ENCODE measurements at regions not wholly inside any gene's neighbourhood (a gene's known extent, or its start where the extent isn't known, plus 50 kb on each side); places are given as distances from the start of the nearest gene placed in this dataset.
"Not testable (repeated sequence)": the region's sequence is repeated elsewhere in the genome, so short reads cannot be mapped to it uniquely, and the experiment has no call there.

DNA sequence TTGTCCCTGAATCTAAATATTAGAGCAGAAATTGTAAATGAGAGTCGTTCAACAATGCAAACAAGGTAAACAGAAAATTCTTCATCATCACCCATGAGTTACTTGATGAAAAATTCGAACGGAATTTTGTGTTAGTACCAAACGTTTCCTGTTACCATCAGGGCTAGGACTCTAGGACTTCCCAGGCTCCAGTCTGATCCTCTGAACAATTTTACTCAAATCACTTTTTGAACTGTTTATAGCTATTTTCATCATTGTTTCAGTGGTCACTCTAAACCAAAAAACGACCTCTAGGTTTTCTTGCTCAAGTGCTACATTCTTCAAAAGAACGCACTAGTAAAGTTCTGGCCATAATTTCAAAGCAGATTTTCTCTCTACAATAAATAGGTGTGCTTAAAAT lies 273.3 kb downstream of the MREG start:
- no peak for DNase-seq

DNA sequence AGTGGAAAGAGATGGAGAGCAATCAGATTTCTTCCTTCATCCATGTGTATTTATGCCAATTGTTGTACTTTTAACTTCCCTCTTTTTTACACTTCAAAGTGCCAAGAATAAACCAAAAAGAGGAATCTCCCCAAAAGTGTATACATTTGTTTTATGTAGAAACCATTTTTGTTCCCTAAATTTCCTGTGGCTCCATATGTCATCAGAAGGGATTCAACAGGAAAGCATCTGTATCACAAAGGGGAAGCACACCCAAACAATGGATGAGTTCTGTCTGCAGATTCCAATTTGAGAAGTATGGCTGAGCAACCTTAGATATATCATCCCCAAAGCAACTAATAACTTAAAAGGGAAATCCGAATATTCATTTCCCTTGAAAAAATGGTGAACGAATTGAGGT lies 275.0 kb downstream of the MREG start:
- DNase-seq = no peak

DNA sequence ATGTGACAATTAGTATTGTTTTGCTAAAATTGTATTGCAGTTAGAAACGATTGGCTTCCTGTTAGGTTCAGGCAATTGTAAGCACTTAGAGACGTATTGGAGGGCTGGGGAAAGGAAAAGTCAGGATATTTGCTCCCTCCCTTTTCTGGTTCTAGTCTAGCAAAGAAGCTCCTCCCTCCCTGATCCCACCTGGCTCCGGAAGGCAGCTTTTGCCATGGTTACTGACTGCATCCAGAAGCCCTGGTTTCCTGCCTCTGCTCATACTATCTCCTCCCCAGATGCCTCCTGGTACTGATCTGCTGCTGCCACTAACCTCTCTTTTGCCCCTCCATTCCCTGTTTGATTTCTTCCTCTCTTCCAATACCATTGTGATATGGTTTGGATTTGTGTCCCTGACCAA lies 275.9 kb downstream of the MREG start:
- DNase-seq = no peak

DNA sequence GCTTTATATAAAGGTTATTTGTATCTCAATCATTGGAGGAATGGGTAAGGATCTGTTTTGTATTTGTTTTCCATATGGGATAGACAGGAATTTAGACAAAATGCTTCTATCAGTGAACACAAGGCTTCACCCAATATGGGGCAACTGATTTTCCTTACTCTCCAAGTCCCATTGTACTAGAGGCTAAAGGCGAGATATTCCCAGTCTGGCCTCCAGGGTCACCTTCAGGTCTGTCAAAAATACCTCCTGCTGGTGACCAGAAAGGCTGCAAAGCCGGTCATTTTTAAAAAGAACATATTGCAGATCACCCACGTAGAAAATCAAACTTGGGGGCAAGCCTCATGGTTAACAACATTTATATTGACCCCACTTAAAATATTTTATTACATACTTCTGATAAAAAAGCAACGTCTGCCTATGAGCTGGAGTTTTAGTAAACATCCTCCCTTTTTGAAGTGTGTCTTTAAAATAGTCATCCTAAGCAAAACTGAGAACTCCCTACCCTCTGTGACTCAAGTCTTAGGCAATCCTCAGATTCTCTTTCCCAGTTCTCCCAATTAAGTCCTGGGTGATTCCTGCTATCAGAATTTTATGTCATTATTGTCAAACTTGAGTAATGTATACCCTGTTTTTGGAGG lies 276.6 kb downstream of the MREG start:
- no peak for DNase-seq

GRCh38 chr2:215731108-215731658 lies 282.2 kb downstream of the MREG start:
- no peak for DNase-seq

GRCh38 chr2:215729985-215730620 lies 283.2 kb downstream of the MREG start:
- no peak for DNase-seq

DNA sequence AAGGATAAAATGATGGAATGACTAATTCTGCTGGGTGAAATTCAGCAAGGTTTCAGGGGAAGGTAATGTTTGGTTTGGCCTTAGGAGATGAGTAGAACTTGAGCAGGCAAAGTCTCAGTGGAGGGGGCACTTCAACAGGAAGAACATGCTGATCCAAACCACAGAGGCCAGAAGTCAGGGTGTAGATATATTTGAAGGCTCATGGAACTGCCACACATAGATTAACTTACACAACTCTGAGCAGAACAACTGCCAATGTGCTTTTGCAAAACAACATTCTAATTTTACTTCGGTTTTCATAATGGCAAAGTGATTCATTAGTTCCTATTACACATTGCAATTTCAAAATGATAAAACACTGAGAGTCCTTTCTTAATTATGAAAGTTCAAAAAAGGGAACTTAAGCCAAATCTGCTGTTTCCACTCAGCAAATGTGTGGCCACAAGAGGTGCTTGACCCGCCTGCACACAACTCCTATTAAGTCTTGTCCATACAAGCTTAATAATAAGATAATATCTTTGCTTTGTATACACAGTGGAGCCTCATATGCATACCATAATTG lies 284.8 kb downstream of the MREG start:
- DNase-seq = no peak

DNA sequence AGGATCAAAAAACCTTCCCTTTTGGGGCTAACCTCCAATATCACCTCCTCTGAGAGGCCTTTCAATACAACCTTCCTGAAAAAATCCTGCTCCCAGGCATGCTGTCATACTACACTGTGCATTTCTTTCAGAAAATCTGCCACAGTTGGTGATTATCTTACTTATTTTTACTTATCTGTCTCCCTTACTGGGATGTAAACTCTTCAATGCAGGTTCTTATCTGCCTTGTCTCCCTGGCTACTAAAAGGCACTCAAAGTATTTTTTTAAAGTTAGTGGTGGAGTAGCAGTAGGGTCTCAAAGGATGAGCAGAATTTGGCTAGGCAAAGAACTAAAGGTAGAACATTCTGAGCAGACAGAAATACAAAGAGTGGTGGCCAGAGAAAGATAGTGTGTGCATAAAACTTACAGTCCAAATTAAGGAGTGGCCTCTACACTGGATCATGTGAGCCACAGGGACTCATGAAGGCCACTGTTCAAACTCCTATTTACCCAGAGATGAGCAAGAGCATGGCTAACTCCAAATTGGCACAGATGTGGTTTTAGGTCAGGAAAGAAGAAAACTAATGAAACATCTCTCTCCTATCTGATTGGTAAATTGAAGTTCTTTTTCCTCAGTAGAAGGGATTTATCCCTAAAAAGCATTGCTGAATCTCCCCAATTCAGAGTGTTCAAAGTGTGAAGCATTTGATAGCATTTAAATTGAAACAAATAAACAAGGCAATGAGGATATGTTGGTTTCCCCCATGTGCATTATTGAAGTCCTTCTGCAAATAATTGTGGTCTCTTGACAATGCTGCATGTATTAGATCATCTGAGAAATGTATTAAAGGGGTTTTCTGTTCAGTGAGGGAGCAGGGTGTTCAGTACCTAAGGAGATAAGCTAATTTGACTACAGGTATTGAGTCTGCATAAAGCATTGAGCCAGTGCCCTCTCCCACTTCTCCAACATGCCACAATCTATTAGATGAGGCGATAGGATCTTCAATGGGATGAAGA lies 285.5 kb downstream of the MREG start:
- no peak for DNase-seq

DNA sequence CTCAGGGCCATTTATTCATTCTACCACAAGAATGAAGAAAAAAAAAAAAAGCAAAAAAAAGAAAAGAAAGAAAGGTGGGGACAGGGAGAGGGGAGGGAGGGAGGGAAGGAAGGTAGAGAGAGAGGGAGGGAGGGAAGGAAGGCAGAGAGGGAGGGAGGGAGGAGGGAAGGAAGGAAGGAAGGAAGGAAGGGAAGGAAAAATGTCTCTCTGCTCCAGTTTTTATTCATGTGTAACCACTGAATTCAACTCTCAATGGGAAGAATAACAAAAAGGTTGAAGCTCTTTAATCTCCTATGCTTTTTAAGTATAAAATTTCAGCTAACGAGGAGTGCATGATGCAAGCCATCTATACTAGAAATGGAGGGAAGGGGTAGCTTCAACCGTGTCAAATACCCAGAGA lies 287.3 kb downstream of the MREG start:
- no peak for DNase-seq

- no peak for DNase-seq
These were observed 288.3 kb upstream of the FN1 start for GRCh38 chr2:215724146-215724545.

DNA sequence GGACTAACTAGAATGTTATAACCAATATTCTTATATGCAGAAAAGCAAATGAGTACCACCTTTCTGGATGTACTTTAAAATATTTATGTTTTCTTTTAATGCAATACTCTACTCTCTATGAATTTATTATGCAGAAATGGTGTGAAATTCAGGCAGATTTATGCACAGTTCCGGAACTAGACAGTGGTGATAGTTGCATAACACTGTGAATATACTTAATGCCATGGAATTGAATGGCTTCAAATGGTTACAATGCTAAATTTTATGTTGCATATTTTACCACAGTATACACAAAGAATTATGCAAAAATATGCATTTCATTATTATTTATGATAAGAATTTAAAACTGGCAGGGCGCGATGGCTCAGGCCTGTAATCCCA lies 287.8 kb upstream of the FN1 start:
- no peak for DNase-seq

- DNase-seq = no peak
These were observed 287.2 kb upstream of the FN1 start for GRCh38 chr2:215722986-215723630.

- no peak for DNase-seq
These were observed 286.3 kb upstream of the FN1 start for GRCh38 chr2:215722125-215722524.

DNA sequence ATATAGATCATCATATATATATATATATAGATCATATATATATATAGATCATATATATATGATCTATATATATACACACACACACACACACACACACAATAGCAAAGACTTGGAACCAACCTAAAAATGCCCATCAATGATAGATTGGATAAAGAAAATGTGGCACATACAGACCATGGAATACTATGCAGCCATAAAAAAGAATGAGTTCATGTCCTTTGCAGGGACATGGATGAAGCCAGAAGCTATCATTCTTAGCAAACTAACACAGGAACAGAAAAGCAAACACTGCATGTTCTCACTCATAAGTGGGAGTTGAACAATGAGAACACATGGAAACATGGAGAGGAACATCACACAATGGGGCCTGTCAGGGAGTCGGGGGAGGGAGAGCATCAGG lies 285.6 kb upstream of the FN1 start:
- not testable (repeated sequence) for DNase-seq

DNA sequence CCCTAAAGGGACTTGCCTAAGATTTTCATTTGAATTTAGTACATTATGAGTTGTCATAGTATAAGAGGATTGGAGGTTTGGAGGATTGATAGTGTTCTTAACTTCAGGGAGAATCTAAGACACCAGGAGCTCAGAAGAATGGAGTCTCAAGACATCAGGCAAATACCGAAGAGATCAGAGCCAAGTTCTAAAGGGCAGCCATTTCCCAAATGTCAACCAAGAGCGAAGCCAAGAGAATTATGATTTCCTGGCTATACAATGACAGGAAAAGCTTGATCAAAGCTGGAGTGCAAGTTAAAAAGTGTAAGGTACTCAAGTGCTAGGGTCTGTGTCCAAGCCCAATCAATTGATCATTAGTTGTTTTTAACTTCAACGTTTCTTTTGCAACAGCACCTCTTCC lies 283.0 kb upstream of the FN1 start:
- DNase-seq = no peak

GRCh38 chr2:215718436-215718835 lies 282.6 kb upstream of the FN1 start:
- no peak for DNase-seq

- no peak for DNase-seq
These were observed 281.9 kb upstream of the FN1 start for GRCh38 chr2:215717501-215718381.

DNA sequence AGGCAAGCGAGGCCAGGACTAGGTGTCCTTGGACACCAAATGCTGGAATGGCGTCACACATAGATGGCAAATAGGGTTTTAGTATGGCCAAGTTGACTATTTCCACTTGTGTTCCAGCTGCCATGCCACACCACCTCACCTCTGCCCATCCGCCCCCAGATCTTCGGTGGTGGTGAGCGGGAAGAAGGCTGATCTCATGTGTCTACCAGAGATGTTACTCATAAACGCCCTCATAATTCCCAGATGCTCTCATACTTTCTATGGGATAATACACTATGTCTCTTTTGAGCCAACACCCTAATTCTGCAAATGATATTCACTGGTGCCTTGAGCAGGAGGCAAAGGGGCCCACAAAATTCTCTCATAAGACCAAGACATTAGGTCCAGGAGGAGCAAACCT lies 281.1 kb upstream of the FN1 start:
- DNase-seq = no peak

DNA sequence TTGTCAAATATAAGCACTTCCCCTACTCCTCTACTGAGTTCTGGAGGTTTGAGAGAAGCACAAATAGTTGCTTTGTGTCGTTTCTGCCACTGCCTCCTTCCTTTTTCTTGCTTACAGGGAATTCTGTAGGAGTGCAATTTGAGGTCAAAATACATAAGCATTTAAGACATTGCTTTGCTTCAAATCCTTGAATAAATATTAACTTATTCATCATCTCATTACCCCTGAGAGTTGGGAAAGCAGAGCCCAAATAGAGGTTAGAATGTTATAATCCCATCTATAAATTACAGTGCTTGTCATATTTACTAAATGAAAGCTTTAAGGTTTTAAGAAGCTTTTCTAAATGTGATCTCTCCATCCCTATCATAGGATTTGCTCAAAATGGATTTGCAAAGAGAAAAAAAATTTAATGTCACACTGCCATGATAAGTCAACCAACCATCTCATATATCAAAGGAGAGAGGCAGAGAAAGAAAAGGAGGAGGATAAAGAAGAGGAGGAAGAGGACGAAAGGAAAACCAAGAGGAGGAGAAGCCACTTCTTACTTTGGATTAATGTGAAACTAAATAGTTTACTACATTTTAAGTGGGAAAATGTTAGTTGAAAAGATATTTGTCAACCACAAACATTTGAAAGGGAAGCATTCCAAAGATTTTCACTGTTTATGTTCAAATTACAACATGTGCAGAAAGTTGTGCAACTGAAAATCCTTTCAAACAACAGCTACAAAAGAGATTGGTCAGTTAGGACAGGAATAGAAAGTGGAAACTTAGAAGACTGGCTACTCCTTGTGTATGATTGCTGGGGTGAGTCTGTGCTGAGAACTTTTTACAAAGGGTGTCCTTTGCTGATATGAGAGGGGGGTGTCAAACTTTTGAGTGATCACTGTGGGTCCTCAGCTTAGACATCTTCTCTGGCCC lies 277.3 kb upstream of the FN1 start:
- DNase-seq = no peak

GRCh38 chr2:215712219-215712868 lies 276.5 kb upstream of the FN1 start:
- no peak for DNase-seq

Data from SHP77 (cell line).